OCI-M1 (cell line): ENCODE measurements at regions not wholly inside any gene's neighbourhood (a gene's known extent, or its start where the extent isn't known, plus 50 kb on each side); places are given as distances from the start of the nearest gene placed in this dataset.
"Not testable (repeated sequence)": the region's sequence is repeated elsewhere in the genome, so short reads cannot be mapped to it uniquely, and the experiment has no call there.

Source experiments
- DNase-seq: peaks from one replicate; lab custom pipeline; 2025; lab: John Stamatoyannopoulos, UW

GRCh38 chr20:23299673-23300050, 50.9 kb upstream of the NXT1 start:
- no peak for DNase-seq

- DNase-seq: no peak
These were observed 51.5 kb upstream of the NXT1 start for GRCh38 chr20:23298926-23299672.

- DNase-seq: no peak
These were observed 52.4 kb upstream of the NXT1 start for GRCh38 chr20:23298155-23298554.

- no peak for DNase-seq
These were observed 53.5 kb upstream of the NXT1 start for GRCh38 chr20:23296841-23297701.

- DNase-seq: no peak
These were observed 54.7 kb upstream of the NXT1 start for GRCh38 chr20:23295934-23296333.

- DNase-seq: no peak
These were observed 55.9 kb upstream of the NXT1 start for GRCh38 chr20:23294671-23295070.

GRCh38 chr20:23294166-23294565, 56.4 kb upstream of the NXT1 start:
- DNase-seq: no peak

- no peak for DNase-seq
These were observed 56.9 kb upstream of the NXT1 start for GRCh38 chr20:23293689-23294088.

GRCh38 chr20:23292311-23292710, 58.3 kb upstream of the NXT1 start:
- not testable (repeated sequence) for DNase-seq

- no peak for DNase-seq
These were observed 58.9 kb upstream of the NXT1 start for GRCh38 chr20:23291575-23292240.

GRCh38 chr20:23290761-23291574, 59.6 kb upstream of the NXT1 start:
- DNase-seq: no peak

- no peak for DNase-seq
These were observed 60.7 kb upstream of the NXT1 start for GRCh38 chr20:23289724-23290395.

- no peak for DNase-seq
These were observed 61.3 kb upstream of the NXT1 start for GRCh38 chr20:23289249-23289648.

GRCh38 chr20:23287354-23288190, 63.0 kb upstream of the NXT1 start:
- no peak for DNase-seq

GRCh38 chr20:23286346-23286745, 64.2 kb upstream of the NXT1 start:
- DNase-seq: no peak

GRCh38 chr20:23285536-23285935, 65.1 kb upstream of the NXT1 start:
- no peak for DNase-seq

- DNase-seq: no peak
These were observed 66.6 kb upstream of the NXT1 start for GRCh38 chr20:23284009-23284408.

- DNase-seq: no peak
These were observed 67.3 kb upstream of the NXT1 start for GRCh38 chr20:23283096-23283850.

GRCh38 chr20:23282546-23282945, 68.0 kb upstream of the NXT1 start:
- DNase-seq: no peak

GRCh38 chr20:23282111-23282510, 68.5 kb upstream of the NXT1 start:
- no peak for DNase-seq
